Hepatocyte (in vitro differentiated cells): ENCODE measurements at regions not wholly inside any gene's neighbourhood (a gene's known extent, or its start where the extent isn't known, plus 50 kb on each side); places are given as distances from the start of the nearest gene placed in this dataset.

Experiments
- DNase-seq: peaks from one replicate; pipeline ENCODE4 v3.0.0-alpha.2; 2016; ENCODE audit warnings: low spot score
- H2AFZ ChIP-seq: fragments of 200-600 bp; sonication (generic); 2 replicates; pipeline ENCODE4 v1.6.0; 2016; ENCODE audit warnings: antibody characterized with exemption, mild to moderate bottlenecking
- H3K27ac ChIP-seq: fragments of 200-600 bp; sonication (generic); 2 replicates; pipeline ENCODE4 v1.5.1; 2016; ENCODE audit warnings: mild to moderate bottlenecking
- H3K27me3 ChIP-seq: fragments of 200-600 bp; sonication (generic); 2 replicates; pipeline ENCODE4 v1.6.1; 2016
- H3K36me3 ChIP-seq: fragments of 200-600 bp; sonication (generic); replicated peaks from 2 replicates; pipeline ENCODE4 v1.5.1; 2016; ENCODE audit warnings: low read depth; ENCODE audit not compliant: insufficient read depth
- H3K4me1 ChIP-seq: fragments of 200-600 bp; sonication (generic); 2 replicates; pipeline ENCODE4 v1.5.1; 2016; ENCODE audit warnings: mild to moderate bottlenecking, moderate library complexity; ENCODE audit not compliant: insufficient read depth
- H3K4me2 ChIP-seq: fragments of 200-600 bp; sonication (generic); 2 replicates; pipeline ENCODE4 v1.6.0; 2016
- H3K4me3 ChIP-seq: fragments of 200-600 bp; sonication (generic); 2 replicates; pipeline ENCODE4 v1.5.1; 2016; ENCODE audit warnings: mild to moderate bottlenecking
- H3K79me2 ChIP-seq: fragments of 200-600 bp; sonication (generic); 2 replicates; pipeline ENCODE4 v1.6.0; 2017; ENCODE audit warnings: mild to moderate bottlenecking
- H3K9me2 ChIP-seq: fragments of 200-600 bp; sonication (generic); replicated peaks from 2 replicates; pipeline ENCODE4 v1.6.0; 2017; ENCODE audit warnings: mild to moderate bottlenecking; ENCODE audit not compliant: insufficient read depth
- H3K9me3 ChIP-seq: fragments of 200-600 bp; sonication (generic); 2 replicates; pipeline ENCODE4 v1.5.1; 2016; ENCODE audit warnings: low read depth, mild to moderate bottlenecking
- H4K20me1 ChIP-seq: fragments of 200-600 bp; sonication (generic); 2 replicates; pipeline ENCODE4 v1.6.0; 2016; ENCODE audit warnings: mild to moderate bottlenecking; ENCODE audit not compliant: insufficient read depth, poor library complexity, severe bottlenecking
- EZH2 ChIP-seq: fragments of 200-600 bp; sonication (generic); IDR thresholded peaks from 2 replicates; pipeline ENCODE4 v1.6.1; 2016; ENCODE audit warnings: antibody characterized with exemption, mild to moderate bottlenecking, borderline replicate concordance
- EZH2phosphoT487 ChIP-seq: fragments of 200-600 bp; sonication (generic); IDR thresholded peaks from one replicate; pipeline ENCODE4 v1.6.1; 2018; ENCODE audit warnings: antibody characterized with exemption, mild to moderate bottlenecking, low read depth, moderate library complexity; ENCODE audit not compliant: unreplicated experiment, severe bottlenecking
- WGBS: methylation state at CpG from one replicate; pipeline ENCODE4 v1.1.6; 2016; ENCODE audit warnings: low lambda C conversion rate; ENCODE audit errors: missing lambda C conversion rate; 5-methylcytosine and 5-hydroxymethylcytosine counted together
- TF ChIP-seq, protein P1 (sequence below): fragments of 200-600 bp; sonication (generic); IDR thresholded peaks from 2 replicates; pipeline ENCODE4 v1.5.1; 2016; ENCODE audit warnings: antibody characterized with exemption, mild to moderate bottlenecking; ENCODE audit not compliant: poor library complexity

DNA sequence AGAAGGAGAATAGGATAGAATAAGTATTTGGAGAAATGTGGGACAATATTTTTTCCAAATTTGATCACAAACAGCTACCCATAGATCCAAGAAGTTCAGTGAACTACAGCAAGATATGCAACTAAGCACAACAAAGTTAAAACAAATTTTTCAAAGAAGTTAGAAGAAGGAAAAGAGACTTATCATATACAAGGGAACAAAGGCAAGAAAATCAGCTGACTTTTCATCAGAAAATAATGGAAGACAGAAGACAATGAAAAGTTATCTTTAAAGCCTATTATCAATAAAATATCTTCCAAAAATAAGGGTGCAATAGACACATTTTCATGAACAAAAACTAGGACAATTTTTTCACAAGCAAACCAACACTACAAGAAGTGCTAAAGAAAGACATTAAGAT lies 202.8 kb upstream of the FN1 start:
- H2AFZ ChIP-seq = no peak overlapping the region
- no peaks in the 10 kb centered on the region for H3K79me2 ChIP-seq
- H3K9me2 ChIP-seq = no peaks in the 10 kb centered on the region
- DNase-seq = no peak
- no peaks in the 10 kb centered on the region for H4K20me1 ChIP-seq
- H3K27me3 ChIP-seq = no peaks in the 10 kb centered on the region
- H3K9me3 ChIP-seq = no peaks in the 10 kb centered on the region
- H3K27ac ChIP-seq = no peak overlapping the region
- no peaks in the 10 kb centered on the region for H3K4me1 ChIP-seq
- no peaks in the 10 kb centered on the region for H3K36me3 ChIP-seq
- TF ChIP-seq EZH2 (no peak), EZH2phosphoT487 (no peak)
- TF ChIP-seq, protein P1, sequence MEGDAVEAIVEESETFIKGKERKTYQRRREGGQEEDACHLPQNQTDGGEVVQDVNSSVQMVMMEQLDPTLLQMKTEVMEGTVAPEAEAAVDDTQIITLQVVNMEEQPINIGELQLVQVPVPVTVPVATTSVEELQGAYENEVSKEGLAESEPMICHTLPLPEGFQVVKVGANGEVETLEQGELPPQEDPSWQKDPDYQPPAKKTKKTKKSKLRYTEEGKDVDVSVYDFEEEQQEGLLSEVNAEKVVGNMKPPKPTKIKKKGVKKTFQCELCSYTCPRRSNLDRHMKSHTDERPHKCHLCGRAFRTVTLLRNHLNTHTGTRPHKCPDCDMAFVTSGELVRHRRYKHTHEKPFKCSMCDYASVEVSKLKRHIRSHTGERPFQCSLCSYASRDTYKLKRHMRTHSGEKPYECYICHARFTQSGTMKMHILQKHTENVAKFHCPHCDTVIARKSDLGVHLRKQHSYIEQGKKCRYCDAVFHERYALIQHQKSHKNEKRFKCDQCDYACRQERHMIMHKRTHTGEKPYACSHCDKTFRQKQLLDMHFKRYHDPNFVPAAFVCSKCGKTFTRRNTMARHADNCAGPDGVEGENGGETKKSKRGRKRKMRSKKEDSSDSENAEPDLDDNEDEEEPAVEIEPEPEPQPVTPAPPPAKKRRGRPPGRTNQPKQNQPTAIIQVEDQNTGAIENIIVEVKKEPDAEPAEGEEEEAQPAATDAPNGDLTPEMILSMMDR = no peak
- no peak overlapping the region for H3K4me3 ChIP-seq
- no peak overlapping the region for H3K4me2 ChIP-seq

GRCh38 chr2:215637651-215638050 lies 201.8 kb upstream of the FN1 start:
- no peak overlapping the region for H3K4me3 ChIP-seq
- no peak overlapping the region for H3K4me2 ChIP-seq

GRCh38 chr2:215636816-215637215 lies 200.9 kb upstream of the FN1 start:
- no peak for DNase-seq
- Histone ChIP-seq H3K9me3 (no peaks in the 10 kb centered on the region), H3K79me2 (no peaks in the 10 kb centered on the region), H3K9me2 (no peaks in the 10 kb centered on the region), H2AFZ (no peak overlapping the region), H3K4me1 (no peaks in the 10 kb centered on the region), H3K36me3 (no peaks in the 10 kb centered on the region), H4K20me1 (no peaks in the 10 kb centered on the region), H3K4me3 (no peak overlapping the region), H3K27me3 (no peaks in the 10 kb centered on the region), H3K4me2 (no peak overlapping the region), H3K27ac (no peak overlapping the region)
- TF ChIP-seq, protein P1 = no peak
- TF ChIP-seq EZH2 (no peak), EZH2phosphoT487 (no peak)
- WGBS = 91% methylated on average over 3 of the region's 3 CpGs

More at GRCh38 chr2:215637651-215638050, 201.8 kb upstream of the FN1 start:
- Histone ChIP-seq H3K27ac (no peak overlapping the region), H3K27me3 (no peaks in the 10 kb centered on the region), H3K36me3 (no peaks in the 10 kb centered on the region), H2AFZ (no peak overlapping the region), H3K9me2 (no peaks in the 10 kb centered on the region), H3K9me3 (no peaks in the 10 kb centered on the region), H3K79me2 (no peaks in the 10 kb centered on the region), H3K4me1 (no peaks in the 10 kb centered on the region), H4K20me1 (no peaks in the 10 kb centered on the region)
- DNase-seq = no peak
- TF ChIP-seq EZH2 = no peak
- TF ChIP-seq, protein P1 = no peak
- TF ChIP-seq EZH2phosphoT487 = no peak

DNA sequence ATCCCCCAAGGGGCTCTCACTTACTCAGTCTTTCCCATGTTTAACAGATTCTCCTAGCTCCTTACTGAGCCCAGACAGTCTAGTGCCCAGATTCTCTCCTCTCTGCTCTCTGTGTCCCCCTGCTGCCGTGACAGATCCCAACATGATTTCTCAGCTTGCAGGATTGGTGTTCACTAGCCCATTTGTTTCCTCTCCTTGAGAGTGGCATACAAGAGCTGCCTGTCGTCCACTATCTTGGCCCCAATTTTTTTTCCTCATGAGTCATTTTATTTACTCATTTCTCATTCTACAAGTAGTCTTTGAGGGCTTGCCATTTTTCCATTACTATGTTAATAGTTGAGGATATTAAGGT lies 199.9 kb upstream of the FN1 start:
- H3K4me2 ChIP-seq = no peak overlapping the region
- H2AFZ ChIP-seq = no peak overlapping the region
- no peaks in the 10 kb centered on the region for H3K79me2 ChIP-seq
- H3K4me3 ChIP-seq = no peak overlapping the region
- no peaks in the 10 kb centered on the region for H3K9me3 ChIP-seq
- DNase-seq = no peak
- no peak overlapping the region for H3K27ac ChIP-seq
- WGBS = 45% methylated on average over 2 of the region's 2 CpGs
- H4K20me1 ChIP-seq = no peaks in the 10 kb centered on the region
- no peaks in the 10 kb centered on the region for H3K9me2 ChIP-seq
- TF ChIP-seq, protein P1 = no peak
- no peak for TF ChIP-seq EZH2
- TF ChIP-seq EZH2phosphoT487 = no peak
- no peaks in the 10 kb centered on the region for H3K4me1 ChIP-seq
- H3K27me3 ChIP-seq = no peaks in the 10 kb centered on the region
- no peaks in the 10 kb centered on the region for H3K36me3 ChIP-seq
